Eye (tissue), 1 donor: ENCODE measurements at regions not wholly inside any gene's neighbourhood (a gene's known extent, or its start where the extent isn't known, plus 50 kb on each side); places are given as distances from the start of the nearest gene placed in this dataset.

Experiments used
- DNase-seq: peaks from one replicate; pipeline ENCODE4 v3.0.0-alpha.2; 2015

DNA sequence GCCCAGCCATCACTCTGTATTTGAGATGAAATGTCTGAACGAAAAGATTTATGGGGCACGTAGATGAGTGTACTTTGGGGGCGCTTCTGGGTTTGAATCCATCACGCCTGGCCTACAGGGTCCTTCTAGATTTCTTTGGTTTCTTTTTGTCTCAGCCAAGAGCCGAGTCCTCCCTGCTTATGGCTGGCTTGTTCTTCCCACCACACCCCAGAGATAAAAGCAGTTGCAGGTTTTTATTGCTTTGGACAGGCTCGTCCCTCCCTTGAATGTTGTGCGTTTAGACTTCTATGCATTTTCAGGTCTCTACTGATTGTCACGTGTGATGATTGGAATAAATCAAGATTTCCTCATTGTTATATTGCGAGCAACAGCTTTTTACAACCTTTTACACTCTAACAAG lies 104.8 kb upstream of the CHRNA7 start:
- no peak for DNase-seq

DNA sequence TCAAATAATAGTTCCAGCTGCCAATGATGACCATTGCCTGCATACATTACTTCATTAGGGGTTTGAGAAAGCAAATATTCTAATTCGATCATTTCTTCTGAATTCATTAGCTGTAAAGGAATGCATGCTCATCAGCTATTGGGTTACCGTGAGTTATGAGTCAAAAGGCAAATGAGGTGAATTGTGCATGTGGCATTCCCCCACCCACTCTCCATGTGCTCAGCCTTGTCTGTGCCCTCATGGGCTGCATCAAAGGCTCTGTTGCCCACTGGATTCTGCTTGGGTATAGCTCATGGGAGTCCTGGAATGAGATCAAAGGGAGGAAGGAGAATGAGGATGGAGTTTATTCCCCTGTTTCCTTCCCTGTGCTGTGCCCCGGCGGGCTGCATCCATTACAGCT lies 99.3 kb upstream of the CHRNA7 start:
- DNase-seq, result no peak

DNA sequence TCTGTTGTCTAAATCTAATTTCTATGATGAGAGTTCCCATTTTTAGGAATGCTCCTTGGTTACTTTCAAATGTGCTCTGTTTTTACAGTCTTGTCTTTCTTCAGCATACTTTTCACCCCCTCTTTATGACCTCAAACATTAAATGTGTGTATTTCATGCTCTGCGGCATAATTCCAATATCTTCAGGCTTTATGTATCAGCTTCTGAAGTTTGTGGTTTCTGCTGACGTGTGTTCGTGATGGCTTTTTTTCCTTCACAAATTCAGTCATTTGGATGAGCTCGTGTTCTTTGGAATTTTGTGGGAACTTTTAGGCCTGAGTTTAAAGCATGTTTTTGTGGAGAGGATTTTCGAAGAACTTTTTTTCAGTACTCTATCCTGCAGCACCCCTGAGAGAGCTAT lies 97.7 kb upstream of the CHRNA7 start:
- DNase-seq, result no peak

GRCh38 chr15:31934821-31935220 lies 95.5 kb upstream of the CHRNA7 start:
- no peak for DNase-seq

- no peak for DNase-seq
These were observed 76.8 kb upstream of the CHRNA7 start for GRCh38 chr15:31953478-31953877.

DNA sequence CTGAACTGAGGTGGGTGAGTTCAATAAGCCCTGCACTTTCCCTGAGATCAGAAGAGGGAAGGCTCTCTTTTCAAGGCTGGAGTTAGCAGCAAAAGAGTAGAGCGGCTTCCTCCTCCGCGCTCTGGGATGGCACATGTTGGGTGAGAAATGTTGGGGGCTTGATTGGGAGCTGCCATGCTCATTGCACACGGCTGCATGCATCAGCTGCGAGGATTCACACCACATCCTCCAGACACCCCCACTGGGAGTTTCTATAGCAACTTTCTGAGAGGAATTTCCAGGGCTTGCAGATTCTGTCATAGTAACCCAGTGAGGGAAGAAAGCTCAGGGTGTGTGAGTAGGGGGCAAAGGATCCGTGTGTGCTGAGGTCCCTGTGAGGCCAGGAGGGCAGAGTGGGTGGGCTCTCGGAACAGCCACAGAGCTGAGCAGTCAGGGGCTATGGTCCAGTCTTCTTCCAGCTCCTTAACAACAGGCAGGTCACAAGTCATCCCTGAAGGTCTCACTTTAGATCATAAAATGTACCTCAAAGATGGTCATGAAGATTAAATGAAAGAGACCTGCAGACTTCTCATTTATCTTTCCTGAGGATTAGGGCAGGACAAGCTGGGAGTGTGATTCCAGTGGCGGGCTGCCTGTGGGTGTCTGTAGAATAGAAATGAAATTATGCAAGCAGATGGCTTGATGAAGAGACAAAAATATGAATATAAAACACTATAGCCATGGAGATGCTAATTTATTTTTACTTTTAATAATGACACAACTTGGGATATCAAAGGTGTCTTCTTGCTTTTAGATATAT lies 75.7 kb upstream of the CHRNA7 start:
- no peak for DNase-seq

- no peak for DNase-seq
These were observed 74.6 kb upstream of the CHRNA7 start for GRCh38 chr15:31955734-31956133.

DNA sequence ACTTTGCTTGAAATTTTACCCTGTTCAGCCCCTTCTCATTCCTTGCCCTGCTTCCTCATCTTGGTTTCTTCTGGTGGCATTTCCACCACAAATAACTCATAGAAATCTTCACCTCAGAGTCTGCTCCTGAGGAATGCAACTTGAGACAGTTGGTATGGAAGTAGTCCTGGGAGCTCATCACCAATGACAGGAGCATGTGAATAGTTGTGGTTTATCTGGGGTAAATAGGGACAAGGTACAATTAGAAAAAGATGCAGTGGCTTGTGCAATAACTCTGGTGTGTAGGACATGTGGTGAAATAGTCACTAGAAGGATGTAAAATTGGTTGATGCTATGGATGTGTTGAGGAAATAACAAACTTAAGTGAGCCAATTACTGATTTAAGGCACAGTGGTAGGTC lies 72.7 kb upstream of the CHRNA7 start:
- DNase-seq, result no peak

- DNase-seq, result no peak
These were observed 65.6 kb upstream of the CHRNA7 start for GRCh38 chr15:31964586-31965307.

DNA sequence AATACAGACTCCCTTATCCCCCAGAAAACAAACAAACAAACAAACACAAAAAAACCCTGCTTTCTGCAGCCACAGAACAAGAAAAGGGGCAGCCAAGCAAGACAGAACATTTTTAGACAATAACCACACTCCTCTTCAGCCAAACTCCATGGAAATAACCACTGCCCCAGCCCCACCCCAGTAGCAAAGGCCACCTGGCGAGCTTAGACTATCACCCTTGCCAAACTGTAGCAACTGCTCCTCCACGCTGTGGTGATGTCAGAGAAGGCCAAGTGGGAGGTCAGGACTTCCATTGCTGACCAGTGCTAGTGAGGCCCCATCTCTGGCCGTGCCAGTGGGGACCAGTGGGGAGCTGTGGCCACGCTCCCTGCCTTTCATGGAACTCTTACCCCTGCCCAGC lies 60.3 kb upstream of the CHRNA7 start:
- no peak for DNase-seq

- DNase-seq, result no peak
These were observed 57.1 kb upstream of the CHRNA7 start for GRCh38 chr15:31973197-31973596.

DNA sequence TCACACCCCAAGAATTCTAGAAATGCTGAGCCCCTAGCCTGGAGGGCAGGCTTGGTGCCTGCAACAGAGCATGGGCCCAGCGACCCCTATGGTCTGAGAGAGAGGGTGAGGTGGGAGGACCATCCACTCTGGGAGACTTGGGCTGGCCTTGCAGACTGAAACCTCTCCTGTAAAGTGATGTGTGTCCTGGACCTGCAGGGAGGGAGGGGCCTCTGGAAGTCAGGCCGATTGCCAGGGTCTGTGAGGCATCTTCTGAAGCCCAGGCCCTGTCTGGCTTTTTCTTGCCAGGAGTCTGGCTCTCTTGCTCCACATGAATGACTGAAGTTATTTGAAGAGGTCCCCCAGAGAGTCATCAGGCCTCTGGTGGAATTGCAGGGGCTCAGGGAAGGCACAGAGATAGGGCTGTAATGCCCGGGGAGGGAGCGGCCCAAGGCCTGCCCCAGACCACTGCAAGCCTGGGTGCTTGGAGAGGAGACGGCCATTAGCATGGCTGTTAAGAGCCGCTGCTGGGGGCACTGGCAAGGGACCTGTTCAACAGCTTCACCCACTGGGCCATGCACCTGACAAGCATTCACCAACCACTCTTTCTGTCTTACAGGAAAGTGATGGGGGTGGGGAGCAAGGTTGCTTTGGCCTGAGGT lies 56.0 kb upstream of the CHRNA7 start:
- no peak for DNase-seq

- peak; percentile 94 for DNase-seq
These were observed 55.2 kb upstream of the CHRNA7 start for GRCh38 chr15:31974855-31975829.

- no peak for DNase-seq
These were observed 54.5 kb upstream of the CHRNA7 start for GRCh38 chr15:31975830-31976229.

- DNase-seq, result no peak
These were observed 53.2 kb upstream of the CHRNA7 start for GRCh38 chr15:31977138-31977537.

- peak; percentile 85 for DNase-seq
These were observed 52.3 kb upstream of the CHRNA7 start for GRCh38 chr15:31977812-31978661.
